B cell (primary cell): ENCODE measurements at regions not wholly inside any gene's neighbourhood (a gene's known extent, or its start where the extent isn't known, plus 50 kb on each side); places are given as distances from the start of the nearest gene placed in this dataset.

Experiments
- ATAC-seq: fragments of 200-7000 bp; cut with Tn5 transposase; one replicate; pipeline ENCODE4 v1.10.0; 2021; ENCODE audit warnings: low read depth, mild to moderate bottlenecking, moderate number of reproducible peaks, moderate library complexity
- CTCF ChIA-PET: fragments of 350-600 bp; sonication (Branson Sonifier 250); formaldehyde crosslinking; loops from one replicate; lab custom pipeline; 2021; ENCODE audit warnings: antibody characterized with exemption, inconsistent platforms; lab: Charles Lee
- POLR2A ChIA-PET: fragments of 350-600 bp; sonication (Branson Sonifier 250); formaldehyde crosslinking; loops from one replicate; lab custom pipeline; 2021; ENCODE audit warnings: antibody characterized with exemption; lab: Charles Lee
- DNase-seq: peaks from one replicate; pipeline ENCODE4 v3.0.0; 2013
- H2AFZ ChIP-seq: 2 replicates; pipeline ENCODE4 v1.6.1; 2012; ENCODE audit warnings: mild to moderate bottlenecking, low read depth, low read length; ENCODE audit not compliant: insufficient read depth, poor library complexity, severe bottlenecking
- H3K27ac ChIP-seq, 2 donors: 1 replicate in 1 of 2; 2 replicates in 1 of 2; pipeline ENCODE4 v1.5.1; 2012 to 2013; ENCODE audit warnings: low read length in 2 of 2, mild to moderate bottlenecking in 2 of 2, moderate library complexity in 1 of 2
- H3K27me3 ChIP-seq, 4 experiments: fragments of 200-600 bp in 1 of 4; sonication (generic) in 1 of 4; replicated peaks in 1 of 4; 1 replicate in 2 of 4; 2 replicates in 2 of 4; pipeline versions ENCODE4 v1.6.1 to v1.7.0; 2013 to 2016; ENCODE audit warnings: low read length in 3 of 4, mild to moderate bottlenecking in 2 of 4, mixed read lengths in 1 of 4, moderate library complexity in 1 of 4; ENCODE audit not compliant: insufficient read depth in 4 of 4, control insufficient read depth in 3 of 4; ENCODE audit errors: control extremely low read depth in 1 of 4
- H3K36me3 ChIP-seq, 2 experiments: replicated peaks in 1 of 2; 1 replicate in 1 of 2; 2 replicates in 1 of 2; pipeline versions ENCODE4 v1.6.1 to v1.7.1; 2013; ENCODE audit warnings: low read length in 1 of 2; ENCODE audit not compliant: insufficient read depth in 2 of 2, control insufficient read depth in 1 of 2; ENCODE audit errors: control extremely low read depth in 1 of 2, extremely low read depth in 1 of 2
- H3K4me1 ChIP-seq, 2 donors: fragments of 200-600 bp in 1 of 2; sonication (generic) in 1 of 2; 1 replicate in 1 of 2; 2 replicates in 1 of 2; pipeline versions ENCODE4 v1.5.1 to v1.6.1; 2013 to 2017; ENCODE audit warnings: low read length in 2 of 2; ENCODE audit not compliant: control insufficient read depth in 2 of 2, insufficient read depth in 2 of 2
- H3K4me2 ChIP-seq: replicated peaks from 2 replicates; pipeline ENCODE3; 2012; ENCODE audit warnings: mild to moderate bottlenecking, low read depth, low read length; ENCODE audit not compliant: poor library complexity, severe bottlenecking
- H3K4me3 ChIP-seq, 5 experiments: fragments of 200-600 bp in 1 of 5; sonication (generic) in 1 of 5; 1 replicate in 3 of 5; 2 replicates in 2 of 5; pipeline versions ENCODE4 v1.5.1 to v1.7.0; 2011 to 2016; ENCODE audit warnings: low read length in 4 of 5, mild to moderate bottlenecking in 4 of 5, low read depth in 2 of 5, control low read depth in 1 of 5, moderate library complexity in 1 of 5; ENCODE audit not compliant: insufficient read depth in 1 of 5; ENCODE audit errors: control extremely low read depth in 1 of 5, extremely low read depth in 1 of 5
- H3K79me2 ChIP-seq: fragments of 200-600 bp; sonication (generic); one replicate; pipeline ENCODE4 v1.6.0; 2016; ENCODE audit warnings: low read length; ENCODE audit not compliant: control insufficient read depth, insufficient read depth
- H3K9ac ChIP-seq: fragments of 200-600 bp; sonication (generic); 2 replicates; pipeline ENCODE4 v1.6.1; 2017; ENCODE audit warnings: mild to moderate bottlenecking, low read length, moderate library complexity
- H3K9me3 ChIP-seq, 3 donors: one replicate each; pipeline versions ENCODE4 v1.6.1 to v1.7.1; 2013; ENCODE audit warnings: low read length in 2 of 3; ENCODE audit not compliant: control insufficient read depth in 2 of 3, insufficient read depth in 1 of 3; ENCODE audit errors: control extremely low read depth in 1 of 3
- H4K20me1 ChIP-seq: 2 replicates; pipeline ENCODE4 v1.6.0; 2012; ENCODE audit warnings: mild to moderate bottlenecking, low read length; ENCODE audit not compliant: insufficient read depth, control insufficient read depth, poor library complexity, severe bottlenecking
- H3K27ac Mint-ChIP-seq: one replicate; pipeline ENCODE4 v1.8.0; 2021; ENCODE audit warnings: mixed read lengths
- H3K27me3 Mint-ChIP-seq: one replicate; pipeline ENCODE4 v1.8.0; 2021; ENCODE audit warnings: mixed read lengths
- H3K4me1 Mint-ChIP-seq: one replicate; pipeline ENCODE4 v1.8.0; 2021; ENCODE audit warnings: mixed read lengths
- H3K4me3 Mint-ChIP-seq: one replicate; pipeline ENCODE4 v1.8.0; 2021; ENCODE audit warnings: mixed read lengths
- H3K9me3 Mint-ChIP-seq: one replicate; pipeline ENCODE4 v1.8.0; 2022; ENCODE audit warnings: mixed read lengths; ENCODE audit not compliant: insufficient read depth
- EZH2 ChIP-seq: IDR thresholded peaks from 2 replicates; pipeline ENCODE4 v1.6.1; 2012; ENCODE audit warnings: borderline replicate concordance, low read depth, mild to moderate bottlenecking, moderate library complexity, low read length; ENCODE audit not compliant: insufficient read depth, poor library complexity, severe bottlenecking
- WGBS: methylation state at CpG from one replicate; pipeline ENCODE4 v1.1.5; 2013; ENCODE audit warnings: missing lambda C conversion rate; ENCODE audit not compliant: insufficient coverage; 5-methylcytosine and 5-hydroxymethylcytosine counted together
- intact Hi-C: fragments of 100-400 bp; cut with micrococcal nuclease; formaldehyde crosslinking; loops from one replicate; pipeline ENCODE4 v1.10.0; 2022
- TF ChIP-seq, protein P1 (sequence below): fragments of 200-600 bp; IDR thresholded peaks from one replicate; pipeline ENCODE4 v1.8.0; 2022; ENCODE audit warnings: antibody characterized with exemption, mild to moderate bottlenecking

DNA sequence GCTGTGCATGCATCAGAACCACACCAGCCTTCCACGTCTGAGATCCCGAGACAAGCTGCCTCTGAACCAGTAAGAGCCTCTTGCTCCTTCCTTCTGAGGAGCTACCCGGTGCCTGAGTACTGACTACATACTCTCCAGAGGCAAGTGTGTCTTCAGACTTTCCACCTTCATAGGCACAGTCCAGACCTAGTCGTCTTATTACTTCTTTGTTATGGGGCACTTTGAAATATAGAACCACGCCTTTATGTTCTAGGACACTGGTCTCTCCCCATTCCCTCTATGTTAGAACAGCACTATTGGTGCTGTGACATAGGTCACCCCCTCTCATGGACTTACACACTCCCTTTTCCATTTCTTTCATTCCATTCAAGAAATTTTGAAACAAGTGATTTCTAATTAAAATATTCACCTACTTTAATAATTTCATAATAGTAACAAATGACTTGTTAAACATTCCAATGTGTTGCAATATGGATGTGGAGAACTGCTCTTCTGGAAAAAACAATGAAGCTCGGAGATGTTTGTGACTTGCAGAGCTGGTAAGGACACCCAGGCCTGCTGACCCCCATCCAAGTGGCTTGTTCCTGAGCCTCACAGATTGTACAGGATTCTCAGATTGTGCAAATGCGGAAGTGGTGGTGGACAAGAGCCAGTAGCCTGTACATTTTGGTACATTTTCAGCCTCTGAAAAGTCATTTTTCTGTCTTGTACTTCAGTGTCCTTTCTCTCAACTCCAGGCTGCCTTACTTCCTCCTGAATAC is 76.1 kb upstream of the SIPA1L2 start:
- H3K9me3 Mint-ChIP-seq = peaks cover 2% of the 10 kb centered on the region

DNA sequence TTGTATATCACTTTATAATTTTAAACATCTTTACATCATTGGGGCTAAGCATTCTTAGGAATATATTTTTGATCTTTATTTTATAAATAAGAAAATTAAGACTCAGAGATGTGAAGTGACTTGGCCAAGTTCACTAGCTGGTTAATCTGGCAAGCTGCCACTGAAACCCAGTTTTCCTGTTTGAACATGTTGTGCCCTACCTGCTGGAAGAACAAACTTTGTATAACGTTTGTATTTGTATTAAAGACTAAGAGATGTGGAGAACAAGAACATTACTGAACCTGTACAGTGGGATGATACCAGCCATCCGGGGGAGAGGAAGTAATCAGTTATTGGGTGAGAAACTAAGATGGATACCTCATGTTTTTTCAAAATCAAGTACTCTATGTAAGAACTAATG is 77.2 kb upstream of the SIPA1L2 start:
- CTCF ChIA-PET = no interaction called here

More for the DNA sequence above, 76.1 kb upstream of the SIPA1L2 start:
- Histone ChIP-seq H4K20me1 (no peaks in the 10 kb centered on the region), H3K4me2 (no peak overlapping the region), H3K9me3 (peaks cover 0 to 5% (median 0%) of the 10 kb centered on the region in 3 donors), H3K4me1 (no peaks in the 10 kb centered on the region), H3K27me3 (no peaks in the 10 kb centered on the region), H3K27ac (no peak overlapping the region), H3K4me3 (no peak overlapping the region), H3K9ac (no peak overlapping the region), H3K36me3 (no peaks in the 10 kb centered on the region), H3K79me2 (no peaks in the 10 kb centered on the region), H2AFZ (no peak overlapping the region)
- H3K4me3 Mint-ChIP-seq = no peak overlapping the region
- ChIA-PET CTCF (no interaction called here), POLR2A (no interaction called here)
- no peak for TF ChIP-seq EZH2
- TF ChIP-seq, protein P1, sequence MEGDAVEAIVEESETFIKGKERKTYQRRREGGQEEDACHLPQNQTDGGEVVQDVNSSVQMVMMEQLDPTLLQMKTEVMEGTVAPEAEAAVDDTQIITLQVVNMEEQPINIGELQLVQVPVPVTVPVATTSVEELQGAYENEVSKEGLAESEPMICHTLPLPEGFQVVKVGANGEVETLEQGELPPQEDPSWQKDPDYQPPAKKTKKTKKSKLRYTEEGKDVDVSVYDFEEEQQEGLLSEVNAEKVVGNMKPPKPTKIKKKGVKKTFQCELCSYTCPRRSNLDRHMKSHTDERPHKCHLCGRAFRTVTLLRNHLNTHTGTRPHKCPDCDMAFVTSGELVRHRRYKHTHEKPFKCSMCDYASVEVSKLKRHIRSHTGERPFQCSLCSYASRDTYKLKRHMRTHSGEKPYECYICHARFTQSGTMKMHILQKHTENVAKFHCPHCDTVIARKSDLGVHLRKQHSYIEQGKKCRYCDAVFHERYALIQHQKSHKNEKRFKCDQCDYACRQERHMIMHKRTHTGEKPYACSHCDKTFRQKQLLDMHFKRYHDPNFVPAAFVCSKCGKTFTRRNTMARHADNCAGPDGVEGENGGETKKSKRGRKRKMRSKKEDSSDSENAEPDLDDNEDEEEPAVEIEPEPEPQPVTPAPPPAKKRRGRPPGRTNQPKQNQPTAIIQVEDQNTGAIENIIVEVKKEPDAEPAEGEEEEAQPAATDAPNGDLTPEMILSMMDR = no peak
- H3K27me3 Mint-ChIP-seq = peaks cover 3% of the 10 kb centered on the region
- no peak for ATAC-seq
- intact Hi-C loops = no loop called here
- H3K4me1 Mint-ChIP-seq = no peaks in the 10 kb centered on the region
- 95% methylated on average over 7 of the region's 7 CpGs for WGBS
- no peak overlapping the region for H3K27ac Mint-ChIP-seq
- DNase-seq = no peak

More for the DNA sequence above, 77.2 kb upstream of the SIPA1L2 start:
- no peaks in the 10 kb centered on the region for H4K20me1 ChIP-seq
- no peaks in the 10 kb centered on the region for H3K4me1 Mint-ChIP-seq
- H3K9me3 ChIP-seq = no peaks in the 10 kb centered on the region
- peaks cover 2% of the 10 kb centered on the region for H3K9me3 Mint-ChIP-seq
- peaks cover 3% of the 10 kb centered on the region for H3K27me3 Mint-ChIP-seq
- no peak overlapping the region for H3K4me3 ChIP-seq
- H3K79me2 ChIP-seq = no peaks in the 10 kb centered on the region
- no peak overlapping the region for H3K27ac ChIP-seq
- ATAC-seq (no peak), DNase-seq (no peak)
- H3K27me3 ChIP-seq = no peaks in the 10 kb centered on the region
- no peak overlapping the region for H2AFZ ChIP-seq
- POLR2A ChIA-PET = no interaction called here
- H3K9ac ChIP-seq = no peak overlapping the region
- H3K27ac Mint-ChIP-seq = no peak overlapping the region
- no peaks in the 10 kb centered on the region for H3K36me3 ChIP-seq
- H3K4me2 ChIP-seq = no peak overlapping the region
- no peak for TF ChIP-seq EZH2
- TF ChIP-seq, protein P1 = no peak
- H3K4me3 Mint-ChIP-seq = no peak overlapping the region
- intact Hi-C loops = no loop called here
- no peaks in the 10 kb centered on the region for H3K4me1 ChIP-seq
- no CpG with 5 or more reads among the region's 2 CpGs for WGBS
